A204.1 (cell line): ENCODE measurements at regions not wholly inside any gene's neighbourhood (a gene's known extent, or its start where the extent isn't known, plus 50 kb on each side); places are given as distances from the start of the nearest gene placed in this dataset.

Experiments
- FAIRE-seq: peaks from 2 replicates; lab custom pipeline; 2012; peaks lifted over from hg19 to GRCh38; lab: Jason Lieb, UNC

- no peak for FAIRE-seq
Observed at GRCh38 chr2:16117021-16117700, 176.8 kb downstream of the MYCN start.

- FAIRE-seq = no peak
Observed at GRCh38 chr2:16115881-16116830, 175.8 kb downstream of the MYCN start.

- no peak for FAIRE-seq
Observed at GRCh38 chr2:16115291-16115690, 174.9 kb downstream of the MYCN start.

GRCh38 chr2:16114836-16115235 is 174.5 kb downstream of the MYCN start:
- FAIRE-seq = no peak

GRCh38 chr2:16114070-16114469 is 173.7 kb downstream of the MYCN start:
- no peak for FAIRE-seq

- no peak for FAIRE-seq
Observed at GRCh38 chr2:16113568-16113967, 173.2 kb downstream of the MYCN start.

GRCh38 chr2:16112972-16113560 is 172.7 kb downstream of the MYCN start:
- FAIRE-seq = no peak

GRCh38 chr2:16112251-16112971 is 172.1 kb downstream of the MYCN start:
- no peak for FAIRE-seq

- no peak for FAIRE-seq
Observed at GRCh38 chr2:16111838-16112210, 171.5 kb downstream of the MYCN start.

GRCh38 chr2:16109821-16110310 is 169.5 kb downstream of the MYCN start:
- FAIRE-seq = no peak

- no peak for FAIRE-seq
Observed at GRCh38 chr2:16109368-16109820, 169.0 kb downstream of the MYCN start.

- no peak for FAIRE-seq
Observed at GRCh38 chr2:16107246-16107645, 166.9 kb downstream of the MYCN start.

- FAIRE-seq = no peak
Observed at GRCh38 chr2:16106619-16107018, 166.3 kb downstream of the MYCN start.

GRCh38 chr2:16105669-16106281 is 165.4 kb downstream of the MYCN start:
- no peak for FAIRE-seq

- no peak for FAIRE-seq
Observed at GRCh38 chr2:16104949-16105668, 164.8 kb downstream of the MYCN start.

GRCh38 chr2:16104315-16104948 is 164.1 kb downstream of the MYCN start:
- FAIRE-seq = no peak

GRCh38 chr2:16103614-16104314 is 163.4 kb downstream of the MYCN start:
- no peak for FAIRE-seq

- FAIRE-seq = no peak
Observed at GRCh38 chr2:16102976-16103380, 162.6 kb downstream of the MYCN start.

- no peak for FAIRE-seq
Observed at GRCh38 chr2:16102358-16102975, 162.1 kb downstream of the MYCN start.
